Spleen (tissue), 11 donors: ENCODE measurements at regions not wholly inside any gene's neighbourhood (a gene's known extent, or its start where the extent isn't known, plus 50 kb on each side); places are given as distances from the start of the nearest gene placed in this dataset.

ENCODE experiments used
- DNase-seq: peaks from one replicate; pipeline ENCODE4 v3.0.0-alpha.2; 2020
- H3K27ac ChIP-seq, 8 donors: fragments of 200-600 bp; sonication (generic) in 7 of 8; 1 replicate in 4 of 8; 2 replicates in 4 of 8; pipeline versions ENCODE4 v1.5.0 to v1.8.0; 2016 to 2021; ENCODE audit warnings: inconsistent platforms in 4 of 8, mild to moderate bottlenecking in 4 of 8, moderate library complexity in 1 of 8
- H3K27me3 ChIP-seq, 7 donors: fragments of 200-600 bp; sonication (generic) in 6 of 7; replicated peaks in 1 of 7; 1 replicate in 4 of 7; 2 replicates in 3 of 7; pipeline versions ENCODE4 v1.5.0 to v1.8.0; 2016 to 2021; ENCODE audit warnings: inconsistent platforms in 3 of 7, mild to moderate bottlenecking in 1 of 7
- H3K36me3 ChIP-seq, 6 donors: fragments of 200-600 bp; sonication (generic) in 5 of 6; 1 replicate in 4 of 6; 2 replicates in 2 of 6; pipeline versions ENCODE4 v1.5.0 to v1.8.0; 2016 to 2021; ENCODE audit warnings: inconsistent platforms in 2 of 6
- H3K4me1 ChIP-seq, 6 donors: fragments of 200-600 bp; sonication (generic) in 5 of 6; 1 replicate in 3 of 6; 2 replicates in 3 of 6; pipeline versions ENCODE4 v1.5.0 to v1.8.0; 2016 to 2021; ENCODE audit warnings: inconsistent platforms in 3 of 6
- H3K4me3 ChIP-seq, 8 donors: fragments of 200-600 bp; sonication (generic) in 7 of 8; 1 replicate in 4 of 8; 2 replicates in 4 of 8; pipeline versions ENCODE4 v1.5.0 to v1.8.0; 2016 to 2021; ENCODE audit warnings: inconsistent platforms in 4 of 8, mild to moderate bottlenecking in 4 of 8, moderate library complexity in 2 of 8
- H3K9me3 ChIP-seq, 8 donors: fragments of 200-600 bp; sonication (generic) in 7 of 8; 1 replicate in 4 of 8; 2 replicates in 4 of 8; pipeline versions ENCODE4 v1.5.0 to v1.8.0; 2016 to 2021; ENCODE audit warnings: inconsistent platforms in 4 of 8
- CTCF ChIP-seq, 11 experiments: fragments of 200-600 bp in 7 of 11; fragments of 450-650 bp in 4 of 11; sonication (generic) in 4 of 11; IDR thresholded peaks in 8 of 11; conservative IDR thresholded peaks in 3 of 11; 1 replicate in 7 of 11; 2 replicates in 4 of 11; pipeline versions ENCODE4 v1.4.0 to v1.8.0; 2016 to 2021; ENCODE audit warnings: antibody characterized with exemption in 11 of 11, inconsistent platforms in 4 of 11, mild to moderate bottlenecking in 1 of 11
- POLR2A ChIP-seq, 3 donors: fragments of 450-650 bp; IDR thresholded peaks; one replicate each; pipeline ENCODE4 v1.5.1; 2017; ENCODE audit warnings: antibody characterized with exemption in 3 of 3, mild to moderate bottlenecking in 1 of 3
- POLR2AphosphoS5 ChIP-seq, 3 donors: sonication (generic); formaldehyde crosslinking; IDR thresholded peaks; one replicate each; pipeline ENCODE4 v1.5.1; 2017; ENCODE audit warnings: antibody characterized with exemption in 3 of 3
- WGBS, 5 donors: extraction: QIAGEN DNeasy Blood & Tissue Kit in 3 of 5; methylation state at CpG; one replicate each; pipeline versions ENCODE4 v1.1.5 to v1.1.7; 2013 to 2018; 5-methylcytosine and 5-hydroxymethylcytosine counted together
- intact Hi-C: fragments of 100-400 bp; cut with DNase I; formaldehyde crosslinking; loops from one replicate; pipeline ENCODE4 v1.15.0; 2023; ENCODE audit warnings: low total_unique reads
- donor health status: healthy with polysubstance abuse.
- donor health status: DM: no; HTN: no; CAD: no; lungs with moderate emphysema.
- donor health status: DM: no; HTN: no; CAD: no.
- donor health status: Bipolar disorder and iron deficiency.
- donor health status: healthy.
- donor health status: DM: no; HTN: no; CAD: no.
- donor health status: DM: yes; HTN: yes; CAD: no.

- Histone ChIP-seq H3K4me3 (no peak overlapping the region), H3K27me3 (peaks cover 0 to 16% (median 0%) of the 10 kb centered on the region in 7 donors), H3K36me3 (no peaks in the 10 kb centered on the region), H3K9me3 (no peaks in the 10 kb centered on the region), H3K4me1 (peaks cover 0 to 16% (median 6%) of the 10 kb centered on the region in 6 donors), H3K27ac (no peak overlapping the region)
- WGBS, 5 donors = 51 to 74% (median 65%) methylated on average over 6 of the region's 6 CpGs
- DNase-seq = no peak
- TF ChIP-seq POLR2AphosphoS5 (IDR thresholded peaks at IDR 0.05) (no peak), POLR2A (IDR thresholded peaks at IDR 0.05) (no peak), CTCF (IDR thresholded peaks at IDR 0.05 in 8 of 11, conservative IDR thresholded peaks at IDR 0.05 in 3 of 11) (no peak)
- intact Hi-C loops = no loop called here
Measured at GRCh38 chr12:77229640-77230442, 164.5 kb upstream of the E2F7 start.

GRCh38 chr12:77228376-77228775 is 163.0 kb upstream of the E2F7 start:
- H3K9me3 ChIP-seq = no peaks in the 10 kb centered on the region
- no peak overlapping the region for H3K4me3 ChIP-seq
- no peak for TF ChIP-seq POLR2A (IDR thresholded peaks at IDR 0.05)
- no peak for TF ChIP-seq POLR2AphosphoS5 (IDR thresholded peaks at IDR 0.05)
- no peak for TF ChIP-seq CTCF (IDR thresholded peaks at IDR 0.05 in 8 of 11, conservative IDR thresholded peaks at IDR 0.05 in 3 of 11)
- peaks cover 0 to 15% (median 0%) of the 10 kb centered on the region in 7 donors for H3K27me3 ChIP-seq
- peaks cover 0 to 16% (median 6%) of the 10 kb centered on the region in 6 donors for H3K4me1 ChIP-seq
- WGBS, 5 donors = 72 to 85% (median 81%) methylated on average over 1 of the region's 1 CpG
- intact Hi-C loops = no loop called here
- H3K27ac ChIP-seq = no peak overlapping the region
- H3K36me3 ChIP-seq = no peaks in the 10 kb centered on the region
- DNase-seq = no peak

GRCh38 chr12:77226368-77226767 is 161.0 kb upstream of the E2F7 start:
- WGBS, 5 donors = 88 to 96% (median 94%) methylated on average over 1 of the region's 1 CpG
- H3K4me3 ChIP-seq = no peak overlapping the region
- no peaks in the 10 kb centered on the region for H3K9me3 ChIP-seq
- H3K36me3 ChIP-seq = no peaks in the 10 kb centered on the region
- intact Hi-C loops = no loop called here
- H3K27me3 ChIP-seq = peaks cover 0 to 15% (median 0%) of the 10 kb centered on the region in 7 donors
- H3K4me1 ChIP-seq = peaks cover 0 to 13% (median 4%) of the 10 kb centered on the region in 6 donors
- no peak for DNase-seq
- H3K27ac ChIP-seq = no peak overlapping the region
- TF ChIP-seq POLR2A (IDR thresholded peaks at IDR 0.05) (no peak), POLR2AphosphoS5 (IDR thresholded peaks at IDR 0.05) (no peak), CTCF (IDR thresholded peaks at IDR 0.05 in 8 of 11, conservative IDR thresholded peaks at IDR 0.05 in 3 of 11) (no peak)

GRCh38 chr12:77225373-77225772 is 160.0 kb upstream of the E2F7 start:
- Histone ChIP-seq H3K27ac (no peak overlapping the region), H3K4me3 (no peak overlapping the region), H3K9me3 (no peaks in the 10 kb centered on the region), H3K4me1 (peaks cover 0 to 6% (median 0%) of the 10 kb centered on the region in 6 donors), H3K27me3 (peaks cover 0 to 10% (median 0%) of the 10 kb centered on the region in 7 donors), H3K36me3 (no peaks in the 10 kb centered on the region)
- no peak for DNase-seq
- TF ChIP-seq POLR2A (IDR thresholded peaks at IDR 0.05) = no peak
- no peak for TF ChIP-seq CTCF (IDR thresholded peaks at IDR 0.05 in 8 of 11, conservative IDR thresholded peaks at IDR 0.05 in 3 of 11)
- TF ChIP-seq POLR2AphosphoS5 (IDR thresholded peaks at IDR 0.05) = no peak
- intact Hi-C loops = no loop called here
- WGBS, 5 donors = 78 to 94% (median 88%) methylated on average over 4 of the region's 4 CpGs
